Astrocyte (in vitro differentiated cells and primary cell): ENCODE measurements at regions not wholly inside any gene's neighbourhood (a gene's known extent, or its start where the extent isn't known, plus 50 kb on each side); places are given as distances from the start of the nearest gene placed in this dataset.

ENCODE experiments used
- EZH2 ChIP-seq: IDR thresholded peaks from 2 replicates; pipeline ENCODE4 v1.6.1; 2012; ENCODE audit warnings: mild to moderate bottlenecking, low read length, inconsistent platforms; ENCODE audit not compliant: insufficient read depth
- TF ChIP-seq, protein P1 (sequence below): IDR thresholded peaks from 2 replicates; pipeline ENCODE4 v1.5.1; 2011; ENCODE audit warnings: low read depth, mild to moderate bottlenecking, inconsistent platforms, low read length, moderate library complexity; ENCODE audit not compliant: insufficient read depth

DNA sequence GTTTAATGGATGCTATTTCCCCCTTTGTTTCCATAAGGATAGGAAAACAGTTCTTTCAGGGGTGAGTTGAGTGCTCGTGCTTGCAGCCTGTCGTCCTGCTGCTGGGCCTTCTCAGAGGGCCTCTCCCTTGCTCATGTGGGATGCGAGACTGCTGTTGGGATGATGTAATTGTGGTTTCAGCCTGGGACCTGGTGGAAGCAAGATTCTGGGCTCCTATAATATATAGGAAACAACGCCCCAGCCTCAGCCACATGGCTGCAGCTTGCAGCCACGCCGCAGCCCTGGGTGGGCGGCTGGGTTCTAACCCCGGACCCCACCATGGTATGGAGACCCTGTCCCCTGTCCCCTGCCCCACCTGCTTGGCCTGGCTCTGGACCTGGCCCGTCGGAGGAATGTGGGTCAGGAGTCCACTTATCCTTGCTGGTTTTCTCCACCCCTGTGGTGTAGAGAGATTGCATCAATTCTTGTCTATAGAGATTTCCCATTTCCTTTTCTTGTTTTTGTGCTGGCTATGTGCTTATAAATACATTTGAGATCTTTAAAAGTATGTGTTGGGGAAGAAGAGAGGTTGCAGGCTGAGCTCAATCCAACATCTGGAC is 357.8 kb downstream of the SIPA1L2 start:
- TF ChIP-seq, protein P1, sequence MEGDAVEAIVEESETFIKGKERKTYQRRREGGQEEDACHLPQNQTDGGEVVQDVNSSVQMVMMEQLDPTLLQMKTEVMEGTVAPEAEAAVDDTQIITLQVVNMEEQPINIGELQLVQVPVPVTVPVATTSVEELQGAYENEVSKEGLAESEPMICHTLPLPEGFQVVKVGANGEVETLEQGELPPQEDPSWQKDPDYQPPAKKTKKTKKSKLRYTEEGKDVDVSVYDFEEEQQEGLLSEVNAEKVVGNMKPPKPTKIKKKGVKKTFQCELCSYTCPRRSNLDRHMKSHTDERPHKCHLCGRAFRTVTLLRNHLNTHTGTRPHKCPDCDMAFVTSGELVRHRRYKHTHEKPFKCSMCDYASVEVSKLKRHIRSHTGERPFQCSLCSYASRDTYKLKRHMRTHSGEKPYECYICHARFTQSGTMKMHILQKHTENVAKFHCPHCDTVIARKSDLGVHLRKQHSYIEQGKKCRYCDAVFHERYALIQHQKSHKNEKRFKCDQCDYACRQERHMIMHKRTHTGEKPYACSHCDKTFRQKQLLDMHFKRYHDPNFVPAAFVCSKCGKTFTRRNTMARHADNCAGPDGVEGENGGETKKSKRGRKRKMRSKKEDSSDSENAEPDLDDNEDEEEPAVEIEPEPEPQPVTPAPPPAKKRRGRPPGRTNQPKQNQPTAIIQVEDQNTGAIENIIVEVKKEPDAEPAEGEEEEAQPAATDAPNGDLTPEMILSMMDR: no peak
- no peak for TF ChIP-seq EZH2
